ENCODE measurements at regions not wholly inside any gene's neighbourhood (a gene's known extent, or its start where the extent isn't known, plus 50 kb on each side); places are given as distances from the start of the nearest gene placed in this dataset.

GRCh38 chr15:46654993-46655392 lies 1020.2 kb downstream of the SQOR start:
- Histone ChIP-seq H4K91ac (ENCODE audit: insufficient read depth, low read depth, low read length) (no peak overlapping the region), H2AK9ac (replicated peaks; ENCODE audit: low read depth, low read length, poor library complexity) (no peak overlapping the region), H3K4me1 (ENCODE audit: control insufficient read depth, insufficient read depth, low read length) (no peaks in the 10 kb centered on the region), H3K9ac (ENCODE audit: low read depth, low read length) (no peak overlapping the region), H2AFZ (replicated peaks; ENCODE audit: low read length, poor library complexity) (no peak overlapping the region), H4K8ac (ENCODE audit: low read depth in 2 of 2, low read length in 2 of 2) (no peak overlapping the region), H3K18ac (ENCODE audit: low read depth, low read length) (no peak overlapping the region), H2BK20ac (ENCODE audit: low read depth, low read length) (no peak overlapping the region), H2BK120ac (ENCODE audit: low read depth, low read length) (no peak overlapping the region), H2AK5ac (ENCODE audit: low read depth, low read length) (no peak overlapping the region), H3K14ac (replicated peaks; ENCODE audit: low read depth, low read length) (no peak overlapping the region), H3K4ac (ENCODE audit: low read depth, low read length) (no peak overlapping the region), H4K5ac (ENCODE audit: low read depth, low read length) (no peak overlapping the region), H3K9me1 (ENCODE audit: insufficient read depth, low read length) (no peaks in the 10 kb centered on the region), H2BK5ac (ENCODE audit: low read depth, low read length, poor library complexity, severe bottlenecking) (no peak overlapping the region), H3K36me3 (ENCODE audit: control insufficient read depth, insufficient read depth, low read length) (no peaks in the 10 kb centered on the region), H3K9me3 (ENCODE audit: control insufficient read depth, insufficient read depth, low read length) (peaks cover 4% of the 10 kb centered on the region), H3K56ac (ENCODE audit: extremely low read depth, insufficient read depth, low read length) (no peak overlapping the region), H3K4me3 (ENCODE audit: insufficient read depth, low read depth, low read length) (no peak overlapping the region), H3K23ac (ENCODE audit: low read depth, low read length) (no peak overlapping the region), H3K27ac (ENCODE audit: insufficient read depth, low read length) (no peak overlapping the region), H3K4me2 (ENCODE audit: low read depth, low read length) (no peak overlapping the region), H3K79me1 (ENCODE audit: low read depth in 1 of 2, low read length in 2 of 2) (no peaks in the 10 kb centered on the region), H4K20me1 (ENCODE audit: insufficient read depth, low read length) (no peaks in the 10 kb centered on the region), H2BK15ac (ENCODE audit: low read depth, low read length) (no peak overlapping the region), H3K27me3 (ENCODE audit: control insufficient read depth, insufficient read depth, low read length) (no peaks in the 10 kb centered on the region)
- ATAC-seq (ENCODE audit: low read depth): no peak
- DNase-seq: no peak
- WGBS, 2 experiments (ENCODE audit: extremely low coverage in 2 of 2, insufficient read length in 1 of 2): no CpG with 5 or more reads among the region's 2 CpGs
- in situ Hi-C loops (cut with MboI; ENCODE audit: low sequenced_read_pairs) (no loop called here), intact Hi-C loops (cut with micrococcal nuclease) (no loop called here), dilution Hi-C loops (cut with HindIII; ENCODE audit: low sequenced_read_pairs, unreplicated experiment) (no loop called here)
- TF ChIP-seq FOS (IDR thresholded peaks at IDR 0.05; ENCODE audit: low read depth, low read length): no peak
- no peak for TF ChIP-seq ELK1 (IDR thresholded peaks at IDR 0.05; ENCODE audit: borderline replicate concordance, low read depth, low read length)
- no peak for TF ChIP-seq CHD1 (IDR thresholded peaks at IDR 0.05; ENCODE audit: low read depth, low read length)
- TF ChIP-seq CTCF (conservative IDR thresholded peaks at IDR 0.05; ENCODE audit: low read depth, low read length): no peak
- TF ChIP-seq BHLHE40 (IDR thresholded peaks at IDR 0.05; ENCODE audit: low read depth, low read length): no peak
- no peak for TF ChIP-seq MAFK (IDR thresholded peaks at IDR 0.05; ENCODE audit: low read depth, low read length)
- no peak for TF ChIP-seq MAZ (IDR thresholded peaks at IDR 0.05; ENCODE audit: borderline replicate concordance, low read depth, low read length)
- no peak for TF ChIP-seq CEBPB (IDR thresholded peaks at IDR 0.05; ENCODE audit: low read depth, low read length)
- TF ChIP-seq RFX5 (IDR thresholded peaks at IDR 0.05; ENCODE audit: low read depth, low read length): no peak
- TF ChIP-seq NFE2L2 (IDR thresholded peaks at IDR 0.05; ENCODE audit: low read depth, low read length): no peak
- POLR2A ChIA-PET (ENCODE audit: unreplicated experiment): no interaction called here
- BruUV-seq (replicated peaks): no TSS peak
- CTCF ChIA-PET: no interaction called here

Data from IMR-90 (cell line).